ENCODE measurements at regions not wholly inside any gene's neighbourhood (a gene's known extent, or its start where the extent isn't known, plus 50 kb on each side); places are given as distances from the start of the nearest gene placed in this dataset.

DNA sequence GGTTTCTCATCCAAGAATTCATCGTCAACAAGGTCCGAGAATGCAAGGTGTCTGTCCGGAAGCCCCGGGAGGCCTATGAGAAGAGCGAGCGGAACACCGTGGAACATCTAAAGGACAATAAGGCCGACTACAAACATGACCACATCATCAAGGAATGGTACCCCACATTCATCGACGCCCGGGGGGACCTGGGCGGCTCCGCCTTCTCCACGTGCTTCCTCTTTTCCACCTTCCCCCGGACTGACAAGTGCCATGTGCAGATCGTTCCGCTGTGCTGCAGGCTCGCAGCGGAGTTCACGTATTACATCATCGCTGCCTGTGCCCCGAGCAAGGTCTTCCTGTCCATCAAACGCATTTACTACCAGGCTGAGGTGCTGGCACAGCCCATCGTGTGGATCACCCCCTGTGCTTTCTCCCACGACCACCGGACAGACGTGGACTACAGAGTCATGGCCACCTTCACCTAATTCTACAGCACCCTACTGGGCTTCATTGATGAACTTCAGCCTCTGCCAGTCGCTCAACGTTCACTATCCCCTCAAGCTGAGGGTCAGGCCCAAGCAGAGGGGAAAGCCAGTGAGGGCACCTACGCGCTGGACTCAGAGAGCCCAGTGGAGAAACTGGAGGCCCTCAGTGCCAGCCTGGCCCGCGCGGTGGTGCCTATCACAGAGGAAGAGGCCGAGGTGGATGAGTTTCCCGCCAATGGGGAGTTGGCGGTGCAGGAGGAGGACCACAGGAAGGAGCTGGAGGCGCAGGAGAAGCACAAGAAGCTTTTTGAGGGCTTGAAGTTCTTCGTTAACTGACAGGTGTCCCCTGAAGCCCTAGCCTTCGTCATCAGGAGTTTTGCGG lies 125.9 kb upstream of the PABPC4L start (continued):
- TF ChIP-seq, protein P1, sequence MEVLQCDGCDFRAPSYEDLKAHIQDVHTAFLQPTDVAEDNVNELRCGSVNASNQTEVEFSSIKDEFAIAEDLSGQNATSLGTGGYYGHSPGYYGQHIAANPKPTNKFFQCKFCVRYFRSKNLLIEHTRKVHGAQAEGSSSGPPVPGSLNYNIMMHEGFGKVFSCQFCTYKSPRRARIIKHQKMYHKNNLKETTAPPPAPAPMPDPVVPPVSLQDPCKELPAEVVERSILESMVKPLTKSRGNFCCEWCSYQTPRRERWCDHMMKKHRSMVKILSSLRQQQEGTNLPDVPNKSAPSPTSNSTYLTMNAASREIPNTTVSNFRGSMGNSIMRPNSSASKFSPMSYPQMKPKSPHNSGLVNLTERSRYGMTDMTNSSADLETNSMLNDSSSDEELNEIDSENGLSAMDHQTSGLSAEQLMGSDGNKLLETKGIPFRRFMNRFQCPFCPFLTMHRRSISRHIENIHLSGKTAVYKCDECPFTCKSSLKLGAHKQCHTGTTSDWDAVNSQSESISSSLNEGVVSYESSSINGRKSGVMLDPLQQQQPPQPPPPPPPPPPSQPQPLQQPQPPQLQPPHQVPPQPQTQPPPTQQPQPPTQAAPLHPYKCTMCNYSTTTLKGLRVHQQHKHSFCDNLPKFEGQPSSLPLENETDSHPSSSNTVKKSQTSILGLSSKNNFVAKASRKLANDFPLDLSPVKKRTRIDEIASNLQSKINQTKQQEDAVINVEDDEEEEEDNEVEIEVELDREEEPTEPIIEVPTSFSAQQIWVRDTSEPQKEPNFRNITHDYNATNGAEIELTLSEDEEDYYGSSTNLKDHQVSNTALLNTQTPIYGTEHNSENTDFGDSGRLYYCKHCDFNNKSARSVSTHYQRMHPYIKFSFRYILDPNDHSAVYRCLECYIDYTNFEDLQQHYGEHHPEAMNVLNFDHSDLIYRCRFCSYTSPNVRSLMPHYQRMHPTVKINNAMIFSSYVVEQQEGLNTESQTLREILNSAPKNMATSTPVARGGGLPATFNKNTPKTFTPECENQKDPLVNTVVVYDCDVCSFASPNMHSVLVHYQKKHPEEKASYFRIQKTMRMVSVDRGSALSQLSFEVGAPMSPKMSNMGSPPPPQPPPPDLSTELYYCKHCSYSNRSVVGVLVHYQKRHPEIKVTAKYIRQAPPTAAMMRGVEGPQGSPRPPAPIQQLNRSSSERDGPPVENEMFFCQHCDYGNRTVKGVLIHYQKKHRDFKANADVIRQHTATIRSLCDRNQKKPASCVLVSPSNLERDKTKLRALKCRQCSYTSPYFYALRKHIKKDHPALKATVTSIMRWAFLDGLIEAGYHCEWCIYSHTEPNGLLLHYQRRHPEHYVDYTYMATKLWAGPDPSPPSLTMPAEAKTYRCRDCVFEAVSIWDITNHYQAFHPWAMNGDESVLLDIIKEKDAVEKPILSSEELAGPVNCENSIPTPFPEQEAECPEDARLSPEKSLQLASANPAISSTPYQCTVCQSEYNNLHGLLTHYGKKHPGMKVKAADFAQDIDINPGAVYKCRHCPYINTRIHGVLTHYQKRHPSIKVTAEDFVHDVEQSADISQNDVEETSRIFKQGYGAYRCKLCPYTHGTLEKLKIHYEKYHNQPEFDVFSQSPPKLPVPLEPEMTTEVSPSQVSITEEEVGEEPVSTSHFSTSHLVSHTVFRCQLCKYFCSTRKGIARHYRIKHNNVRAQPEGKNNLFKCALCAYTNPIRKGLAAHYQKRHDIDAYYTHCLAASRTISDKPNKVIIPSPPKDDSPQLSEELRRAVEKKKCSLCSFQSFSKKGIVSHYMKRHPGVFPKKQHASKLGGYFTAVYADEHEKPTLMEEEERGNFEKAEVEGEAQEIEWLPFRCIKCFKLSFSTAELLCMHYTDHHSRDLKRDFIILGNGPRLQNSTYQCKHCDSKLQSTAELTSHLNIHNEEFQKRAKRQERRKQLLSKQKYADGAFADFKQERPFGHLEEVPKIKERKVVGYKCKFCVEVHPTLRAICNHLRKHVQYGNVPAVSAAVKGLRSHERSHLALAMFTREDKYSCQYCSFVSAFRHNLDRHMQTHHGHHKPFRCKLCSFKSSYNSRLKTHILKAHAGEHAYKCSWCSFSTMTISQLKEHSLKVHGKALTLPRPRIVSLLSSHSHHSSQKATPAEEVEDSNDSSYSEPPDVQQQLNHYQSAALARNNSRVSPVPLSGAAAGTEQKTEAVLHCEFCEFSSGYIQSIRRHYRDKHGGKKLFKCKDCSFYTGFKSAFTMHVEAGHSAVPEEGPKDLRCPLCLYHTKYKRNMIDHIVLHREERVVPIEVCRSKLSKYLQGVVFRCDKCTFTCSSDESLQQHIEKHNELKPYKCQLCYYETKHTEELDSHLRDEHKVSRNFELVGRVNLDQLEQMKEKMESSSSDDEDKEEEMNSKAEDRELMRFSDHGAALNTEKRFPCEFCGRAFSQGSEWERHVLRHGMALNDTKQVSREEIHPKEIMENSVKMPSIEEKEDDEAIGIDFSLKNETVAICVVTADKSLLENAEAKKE (CRISPR knock-in tag; IDR thresholded peaks at IDR 0.05) = no peak

DNA sequence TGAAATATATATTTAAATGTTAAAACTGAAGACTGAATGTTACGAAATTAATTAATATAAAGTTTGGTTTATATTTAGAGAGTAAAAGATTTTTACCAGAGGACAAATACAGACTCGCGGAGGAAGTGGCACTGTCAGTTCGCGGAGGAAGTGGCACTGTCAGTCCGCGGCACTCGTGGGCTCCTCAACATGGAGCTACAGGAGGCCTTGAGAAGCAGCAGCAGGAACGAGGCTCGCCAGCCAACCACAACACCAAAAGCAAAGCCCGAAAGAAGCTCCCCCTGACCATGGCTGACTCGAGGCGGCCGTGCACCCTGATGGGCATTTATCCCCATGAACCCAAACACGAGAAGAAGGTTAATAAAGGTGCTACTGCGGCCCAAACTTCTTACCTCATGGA lies 125.3 kb upstream of the PABPC4L start:
- Histone ChIP-seq H3K79me2 (replicated peaks; ENCODE audit: insufficient read depth) (no peaks in the 10 kb centered on the region), H4K20me1 (replicated peaks; ENCODE audit: insufficient read depth) (no peaks in the 10 kb centered on the region), H3K36me3 (ENCODE audit: insufficient read depth) (no peaks in the 10 kb centered on the region), H3K4me2 (no peak overlapping the region), H2AFZ (no peak overlapping the region), H3K27me3 (ENCODE audit: insufficient read depth) (no peaks in the 10 kb centered on the region), H3K4me1 (ENCODE audit: insufficient read depth) (no peaks in the 10 kb centered on the region), H3F3A (replicated peaks; ENCODE audit: low read depth) (no peaks in the 10 kb centered on the region), H3K27ac (ENCODE audit: low read depth) (no peak overlapping the region), H3K9me2 (ENCODE audit: insufficient read depth) (no peaks in the 10 kb centered on the region), H3K4me3 (no peak overlapping the region)
- Mint-ChIP-seq H3K4me1 (no peaks in the 10 kb centered on the region; the same call in 2 of the 3 replicates), H3K4me3 (no peak overlapping the region), H3K9me3 (peaks cover 13% of the 10 kb centered on the region; the same call in 2 of the 3 replicates), H3K27ac (no peak overlapping the region), H3K27me3 (ENCODE audit: insufficient read depth, low read depth, poor library complexity) (no peaks in the 10 kb centered on the region), H3K36me3 (ENCODE audit: low read depth) (0 out of 3 replicates have a peak, but pooled peaks cover 6% of the 10 kb centered on the region)
- ATAC-seq = no peak
- DNase-seq (ENCODE audit: low spot score) = no peak
- TF ChIP-seq CREB1 (CRISPR knock-in tag; IDR thresholded peaks at IDR 0.05; ENCODE audit: low read depth) (no peak), ZNF331 (CRISPR knock-in tag; IDR thresholded peaks at IDR 0.05; ENCODE audit: low read depth) (no peak), POLR2AphosphoS5 (IDR thresholded peaks at IDR 0.05; ENCODE audit: low read depth) (no peak), JUNB (IDR thresholded peaks at IDR 0.05; ENCODE audit: unreplicated experiment) (no peak), ZNF114 (CRISPR knock-in tag; IDR thresholded peaks at IDR 0.05) (no peak)
- TF ChIP-seq, protein P2, sequence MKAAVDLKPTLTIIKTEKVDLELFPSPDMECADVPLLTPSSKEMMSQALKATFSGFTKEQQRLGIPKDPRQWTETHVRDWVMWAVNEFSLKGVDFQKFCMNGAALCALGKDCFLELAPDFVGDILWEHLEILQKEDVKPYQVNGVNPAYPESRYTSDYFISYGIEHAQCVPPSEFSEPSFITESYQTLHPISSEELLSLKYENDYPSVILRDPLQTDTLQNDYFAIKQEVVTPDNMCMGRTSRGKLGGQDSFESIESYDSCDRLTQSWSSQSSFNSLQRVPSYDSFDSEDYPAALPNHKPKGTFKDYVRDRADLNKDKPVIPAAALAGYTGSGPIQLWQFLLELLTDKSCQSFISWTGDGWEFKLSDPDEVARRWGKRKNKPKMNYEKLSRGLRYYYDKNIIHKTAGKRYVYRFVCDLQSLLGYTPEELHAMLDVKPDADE (IDR thresholded peaks at IDR 0.05) = no peak
- TF ChIP-seq, protein P1 (CRISPR knock-in tag; IDR thresholded peaks at IDR 0.05) = no peak
